HCT116 (cell line): ENCODE measurements at regions not wholly inside any gene's neighbourhood (a gene's known extent, or its start where the extent isn't known, plus 50 kb on each side); places are given as distances from the start of the nearest gene placed in this dataset.

Source experiments
- ATAC-seq: fragments of 200-7000 bp; cut with Tn5 transposase; 2 replicates; pipeline ENCODE4 v1.9.1; 2020; ENCODE audit warnings: mild to moderate bottlenecking, moderate library complexity
- BruUV-seq: library from RNA; stranded (reverse); fragments of 400-500 nt; replicated peaks from 2 replicates; lab custom pipeline; 2021; lab: Mats Ljungman, UMichigan
- CTCF ChIA-PET: fragments of 300-600 bp; sonication (Branson Sonifier 250); formaldehyde crosslinking; loops from one replicate; lab custom pipeline; 2021; ENCODE audit warnings: antibody characterized with exemption; lab: Charles Lee
- POLR2A ChIA-PET: fragments of 300-600, 350-600 bp; sonication (Branson Sonifier 250); formaldehyde crosslinking; loops from one replicate; lab custom pipeline; 2021; ENCODE audit warnings: antibody characterized with exemption; lab: Charles Lee
- RAD21 ChIA-PET, 2 experiments: fragments of 300-600 bp; sonication (Branson Sonifier 250); formaldehyde crosslinking; loops; one replicate each; lab custom pipeline; 2023; ENCODE audit warnings: low total read pairs in 2 of 2; ENCODE audit not compliant: uncharacterized antibody in 2 of 2, unreplicated experiment in 2 of 2, low non-redundant PET in 1 of 2; lab: Charles Lee
- DNase-seq: peaks from one replicate; pipeline ENCODE4 v3.0.0-alpha.2; 2010; ENCODE audit warnings: low read depth, low spot score
- H2AFZ ChIP-seq: fragments of 200-600 bp; shearing (Covaris generic), sonication (generic); 2 replicates; pipeline ENCODE4 v1.6.1; 2017; ENCODE audit warnings: low read depth, mixed run types, mixed read lengths, antibody characterized with exemption, low read length; ENCODE audit not compliant: poor library complexity, severe bottlenecking
- H3K27ac ChIP-seq: 2 replicates; pipeline ENCODE4 v1.5.1; 2012; ENCODE audit warnings: low read depth, low read length
- H3K27me3 ChIP-seq: fragments of 200-600 bp; sonication (generic); 2 replicates; pipeline ENCODE4 v1.6.1; 2016; ENCODE audit warnings: mixed run types, low read length, mixed read lengths; ENCODE audit not compliant: insufficient read depth
- H3K36me3 ChIP-seq, 2 experiments: fragments of 200-500 bp in 1 of 2; fragments of 200-600 bp in 1 of 2; sonication (Bioruptor generic) in 1 of 2; sonication (generic) in 1 of 2; 2 replicates each; pipeline versions ENCODE4 v1.5.1 to v1.6.1; 2014 to 2016; ENCODE audit warnings: low read length in 2 of 2, inconsistent platforms in 1 of 2, mixed read lengths in 1 of 2, mixed run types in 1 of 2; ENCODE audit not compliant: insufficient read depth in 2 of 2, control insufficient read depth in 1 of 2
- H3K4me1 ChIP-seq, 2 experiments: fragments of 200-600 bp in 1 of 2; sonication (generic) in 1 of 2; 2 replicates each; pipeline versions ENCODE4 v1.5.1 to v1.6.1; 2012 to 2017; ENCODE audit warnings: low read length in 2 of 2, inconsistent platforms in 1 of 2, mild to moderate bottlenecking in 1 of 2, mixed read lengths in 1 of 2, mixed run types in 1 of 2, moderate library complexity in 1 of 2; ENCODE audit not compliant: insufficient read depth in 2 of 2, control insufficient read depth in 1 of 2
- H3K4me2 ChIP-seq: fragments of 200-600 bp; sonication (generic); 2 replicates; pipeline ENCODE4 v1.6.1; 2017; ENCODE audit warnings: mixed run types, low read length, mixed read lengths
- H3K4me3 ChIP-seq, 2 experiments: fragments of 200-600 bp in 1 of 2; sonication (generic) in 1 of 2; replicated peaks in 1 of 2; 2 replicates each; pipeline ENCODE4 v1.5.1; 2011 to 2016; ENCODE audit warnings: low read length in 2 of 2, control low read depth in 1 of 2, low read depth in 1 of 2, mild to moderate bottlenecking in 1 of 2, mixed read lengths in 1 of 2, mixed run types in 1 of 2
- H3K79me2 ChIP-seq: fragments of 200-600 bp; sonication (generic); 2 replicates; pipeline ENCODE4 v1.6.1; 2017; ENCODE audit warnings: mild to moderate bottlenecking, mixed run types, low read length, moderate library complexity, mixed read lengths; ENCODE audit not compliant: insufficient read depth
- H3K9ac ChIP-seq: fragments of 200-600 bp; sonication (generic); 2 replicates; pipeline ENCODE4 v1.6.1; 2016; ENCODE audit warnings: low read length, mixed read lengths
- H3K9me2 ChIP-seq: fragments of 200-600 bp; sonication (generic), shearing (Covaris generic); 2 replicates; pipeline ENCODE4 v1.6.1; 2017; ENCODE audit warnings: mixed run types, mild to moderate bottlenecking, moderate library complexity; ENCODE audit not compliant: insufficient read depth
- H3K9me3 ChIP-seq, 2 experiments: fragments of 200-500 bp in 1 of 2; fragments of 200-600 bp in 1 of 2; sonication (Bioruptor generic) in 1 of 2; sonication (generic) in 1 of 2; 2 replicates each; pipeline ENCODE4 v1.6.1; 2014 to 2017; ENCODE audit warnings: low read length in 2 of 2, mixed read lengths in 2 of 2, inconsistent platforms in 1 of 2, low read depth in 1 of 2, mild to moderate bottlenecking in 1 of 2, mixed run types in 1 of 2, moderate library complexity in 1 of 2; ENCODE audit not compliant: control insufficient read depth in 1 of 2, insufficient read depth in 1 of 2
- H4K20me1 ChIP-seq: fragments of 200-600 bp; sonication (generic), shearing (Covaris generic); 2 replicates; pipeline ENCODE4 v1.6.1; 2017; ENCODE audit warnings: mixed run types, mild to moderate bottlenecking, moderate library complexity; ENCODE audit not compliant: insufficient read depth
- CBX3 ChIP-seq: IDR thresholded peaks from 2 replicates; pipeline ENCODE4 v1.6.1; 2012; ENCODE audit warnings: low read depth
- CEBPB ChIP-seq: IDR thresholded peaks from 2 replicates; pipeline ENCODE4 v1.6.1; 2012; ENCODE audit warnings: low read depth
- ELF1 ChIP-seq: IDR thresholded peaks from 2 replicates; pipeline ENCODE4 v1.6.1; 2012; ENCODE audit warnings: low read depth, borderline replicate concordance
- FOSL1 ChIP-seq: IDR thresholded peaks from 2 replicates; pipeline ENCODE4 v1.6.1; 2012; ENCODE audit warnings: low read depth
- JUND ChIP-seq: IDR thresholded peaks from 2 replicates; pipeline ENCODE4 v1.6.1; 2012
- POLR2A ChIP-seq: IDR thresholded peaks from 2 replicates; pipeline ENCODE4 v1.7.0; 2011; ENCODE audit warnings: borderline replicate concordance; ENCODE audit not compliant: insufficient read depth, insufficient read length; ENCODE audit errors: extremely low read depth
- RAD21 ChIP-seq: IDR thresholded peaks from 2 replicates; pipeline ENCODE4 v1.6.1; 2012; ENCODE audit warnings: low read depth, mild to moderate bottlenecking
- SIN3A ChIP-seq: IDR thresholded peaks from 2 replicates; pipeline ENCODE4 v1.6.1; 2012; ENCODE audit warnings: low read depth
- TCF7L2 ChIP-seq: IDR thresholded peaks from 2 replicates; pipeline ENCODE4 v1.7.0; 2011; ENCODE audit warnings: borderline replicate concordance, inconsistent platforms; ENCODE audit not compliant: insufficient read depth, insufficient read length; ENCODE audit errors: extremely low read depth
- YY1 ChIP-seq: IDR thresholded peaks from 2 replicates; pipeline ENCODE4 v1.6.1; 2011; ENCODE audit warnings: low read length, low read depth, moderate library complexity, mild to moderate bottlenecking; ENCODE audit not compliant: insufficient replicate concordance; ENCODE audit errors: extremely low read depth
- intact Hi-C: fragments of 100-400 bp; cut with micrococcal nuclease; formaldehyde crosslinking; loops from 2 replicates; pipeline ENCODE4 v1.10.0; 2022
- TF ChIP-seq, protein P1 (sequence below): IDR thresholded peaks from 2 replicates; pipeline ENCODE4 v1.6.1; 2012
- TF ChIP-seq, protein P2 (sequence below), 3 experiments: fragments of 200-600 bp in 1 of 3; sonication (generic) in 1 of 3; IDR thresholded peaks in 2 of 3; conservative IDR thresholded peaks in 1 of 3; 2 replicates each; pipeline ENCODE4 v1.5.1; 2012 to 2017; ENCODE audit warnings: low read depth in 2 of 3, low read length in 2 of 3, antibody characterized with exemption in 1 of 3, borderline replicate concordance in 1 of 3, control low read depth in 1 of 3, mild to moderate bottlenecking in 1 of 3, mixed read lengths in 1 of 3, mixed run types in 1 of 3, moderate library complexity in 1 of 3; ENCODE audit not compliant: insufficient read depth in 1 of 3

DNA sequence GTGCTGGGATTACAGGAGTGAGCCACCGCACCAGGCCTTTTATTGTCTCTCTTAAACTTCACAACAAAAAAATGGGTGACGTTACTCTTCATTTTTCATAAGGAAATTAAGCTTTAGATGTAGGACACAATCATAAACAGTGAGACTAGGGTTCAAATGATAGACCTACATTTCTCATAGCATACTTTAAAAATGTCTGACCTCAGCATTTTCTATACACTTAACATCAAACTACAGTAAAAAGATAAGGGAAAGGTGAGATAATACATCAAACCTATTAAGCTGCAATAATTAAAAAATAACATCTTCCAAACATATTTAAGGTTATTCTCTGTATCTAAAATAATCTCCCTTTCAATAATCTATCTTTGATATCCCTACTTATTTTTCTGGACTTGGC is 914.2 kb downstream of the FAM181B start (continued):
- TF ChIP-seq TCF7L2 (no peak), CEBPB (no peak), FOSL1 (no peak), YY1 (no peak)
- TF ChIP-seq, protein P1, sequence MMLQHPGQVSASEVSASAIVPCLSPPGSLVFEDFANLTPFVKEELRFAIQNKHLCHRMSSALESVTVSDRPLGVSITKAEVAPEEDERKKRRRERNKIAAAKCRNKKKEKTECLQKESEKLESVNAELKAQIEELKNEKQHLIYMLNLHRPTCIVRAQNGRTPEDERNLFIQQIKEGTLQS: no peak
- TF ChIP-seq, all 23 proteins: peak for 0

DNA sequence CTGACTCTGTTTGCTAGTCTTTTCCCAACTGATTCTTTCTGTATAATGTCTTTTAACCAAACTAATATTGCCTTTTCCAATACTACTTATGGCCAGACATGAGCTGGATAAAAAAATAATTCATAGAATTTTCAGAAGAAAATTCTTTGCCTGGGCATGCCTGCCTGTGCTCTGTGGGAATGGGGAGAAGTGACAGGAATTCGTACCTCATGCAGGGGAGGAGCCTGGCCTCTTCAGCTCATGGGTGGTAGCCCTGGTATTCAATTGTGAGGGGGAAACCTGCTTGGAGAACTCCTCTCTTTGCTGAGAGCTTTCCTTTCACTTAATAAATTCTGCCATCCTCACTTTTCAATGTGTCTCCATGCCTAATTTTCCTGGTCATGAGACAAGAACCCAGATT is 928.8 kb downstream of the FAM181B start:
- no TSS peak for BruUV-seq
- no peak overlapping the region for H3K9ac ChIP-seq
- no peaks in the 10 kb centered on the region for H3K36me3 ChIP-seq
- no peak overlapping the region for H3K4me3 ChIP-seq
- ChIA-PET RAD21 (no interaction called here), CTCF (no interaction called here), POLR2A (no interaction called here)
- H3K79me2 ChIP-seq: no peaks in the 10 kb centered on the region
- no peak overlapping the region for H2AFZ ChIP-seq
- H3K27ac ChIP-seq: no peak overlapping the region
- no peak for DNase-seq
- H4K20me1 ChIP-seq: no peaks in the 10 kb centered on the region
- no peak for TF ChIP-seq SIN3A
- TF ChIP-seq CBX3: no peak
- TF ChIP-seq ELF1: no peak
- no peaks in the 10 kb centered on the region for H3K9me2 ChIP-seq
- intact Hi-C loops: no loop called here
- H3K9me3 ChIP-seq: peaks cover 0 to 7% of the 10 kb centered on the region in 2 experiments; a peak in 2 of 4 replicates
- H3K4me1 ChIP-seq: no peaks in the 10 kb centered on the region
- H3K27me3 ChIP-seq: no peaks in the 10 kb centered on the region
- ATAC-seq: no peak
- no peak overlapping the region for H3K4me2 ChIP-seq

DNA sequence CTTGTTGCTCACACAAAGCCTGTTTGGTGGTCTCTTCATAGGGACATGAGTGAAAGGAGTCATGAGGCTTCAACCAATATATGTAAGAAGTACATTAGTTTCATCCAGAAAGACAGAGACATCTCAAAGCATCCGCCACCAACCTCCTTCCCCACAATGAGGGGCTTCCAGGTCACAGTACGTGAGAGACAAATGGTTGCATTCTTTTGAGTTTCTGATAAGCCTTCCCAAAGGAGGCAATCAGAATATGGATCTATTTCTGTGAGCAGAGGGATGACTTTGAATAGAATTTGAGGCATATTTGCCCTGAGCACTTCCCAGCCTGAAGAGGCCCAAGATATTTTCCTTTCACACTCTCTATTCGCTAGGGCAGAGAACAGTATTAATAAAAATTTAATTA is 931.1 kb downstream of the FAM181B start:
- no peaks in the 10 kb centered on the region for H3K27me3 ChIP-seq
- H4K20me1 ChIP-seq: no peaks in the 10 kb centered on the region
- CTCF ChIA-PET: no interaction called here
- H3K79me2 ChIP-seq: no peaks in the 10 kb centered on the region
- POLR2A ChIA-PET: no interaction called here
- no peak overlapping the region for H3K4me2 ChIP-seq
- no peak overlapping the region for H3K27ac ChIP-seq
- no peak for DNase-seq
- H3K9ac ChIP-seq: no peak overlapping the region
- no TSS peak for BruUV-seq
- no peaks in the 10 kb centered on the region for H3K36me3 ChIP-seq
- H3K9me3 ChIP-seq: peaks cover 4 to 12% of the 10 kb centered on the region in 2 experiments; a peak in 2 of 4 replicates
- TF ChIP-seq RAD21 (no peak), JUND (no peak), SIN3A (no peak), POLR2A (no peak), YY1 (no peak)
- TF ChIP-seq, protein P2, sequence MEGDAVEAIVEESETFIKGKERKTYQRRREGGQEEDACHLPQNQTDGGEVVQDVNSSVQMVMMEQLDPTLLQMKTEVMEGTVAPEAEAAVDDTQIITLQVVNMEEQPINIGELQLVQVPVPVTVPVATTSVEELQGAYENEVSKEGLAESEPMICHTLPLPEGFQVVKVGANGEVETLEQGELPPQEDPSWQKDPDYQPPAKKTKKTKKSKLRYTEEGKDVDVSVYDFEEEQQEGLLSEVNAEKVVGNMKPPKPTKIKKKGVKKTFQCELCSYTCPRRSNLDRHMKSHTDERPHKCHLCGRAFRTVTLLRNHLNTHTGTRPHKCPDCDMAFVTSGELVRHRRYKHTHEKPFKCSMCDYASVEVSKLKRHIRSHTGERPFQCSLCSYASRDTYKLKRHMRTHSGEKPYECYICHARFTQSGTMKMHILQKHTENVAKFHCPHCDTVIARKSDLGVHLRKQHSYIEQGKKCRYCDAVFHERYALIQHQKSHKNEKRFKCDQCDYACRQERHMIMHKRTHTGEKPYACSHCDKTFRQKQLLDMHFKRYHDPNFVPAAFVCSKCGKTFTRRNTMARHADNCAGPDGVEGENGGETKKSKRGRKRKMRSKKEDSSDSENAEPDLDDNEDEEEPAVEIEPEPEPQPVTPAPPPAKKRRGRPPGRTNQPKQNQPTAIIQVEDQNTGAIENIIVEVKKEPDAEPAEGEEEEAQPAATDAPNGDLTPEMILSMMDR (IDR thresholded peaks at IDR 0.05 in 2 of 3, conservative IDR thresholded peaks at IDR 0.05 in 1 of 3; ENCODE audit: borderline replicate concordance in 1 of 3, insufficient read depth in 1 of 3, low read depth in 2 of 3, low read length in 2 of 3): no peak
- no peak overlapping the region for H3K4me3 ChIP-seq
- H3K9me2 ChIP-seq: no peaks in the 10 kb centered on the region
- no peak overlapping the region for H2AFZ ChIP-seq
- ATAC-seq: no peak
- RAD21 ChIA-PET: no interaction called here
- intact Hi-C loops: no loop called here
- no peaks in the 10 kb centered on the region for H3K4me1 ChIP-seq
